NCI-H2227 treated with DMSO at 0.1 percent for 48 hours (cell line): ENCODE measurements at regions not wholly inside any gene's neighbourhood (a gene's known extent, or its start where the extent isn't known, plus 50 kb on each side); places are given as distances from the start of the nearest gene placed in this dataset.

Experiments used
- DNase-seq: peaks from one replicate; lab custom pipeline; 2025; lab: John Stamatoyannopoulos, UW

- DNase-seq, result no peak
Observed at GRCh38 chr10:58932577-58933314, 243.7 kb upstream of the PHYHIPL start.

DNA sequence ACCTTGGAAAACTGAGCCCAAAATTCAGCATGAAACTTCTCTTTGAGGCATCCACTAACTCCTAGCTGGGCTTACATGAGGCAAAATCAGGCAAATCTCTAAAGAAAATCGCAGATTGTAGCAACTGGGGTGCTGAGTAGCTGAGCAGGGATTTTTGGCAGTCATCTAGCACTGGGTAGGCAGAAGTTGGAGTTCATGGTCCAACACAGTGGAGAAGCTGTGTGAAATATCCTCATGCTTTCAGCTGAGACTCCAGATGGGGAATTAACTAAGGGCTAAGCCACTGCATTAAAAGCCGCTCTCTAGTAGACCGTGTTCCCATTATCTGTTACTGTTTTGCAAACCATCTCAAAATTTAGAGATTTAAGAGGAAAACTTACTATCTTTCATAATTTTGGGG is 240.1 kb upstream of the PHYHIPL start:
- no peak for DNase-seq

DNA sequence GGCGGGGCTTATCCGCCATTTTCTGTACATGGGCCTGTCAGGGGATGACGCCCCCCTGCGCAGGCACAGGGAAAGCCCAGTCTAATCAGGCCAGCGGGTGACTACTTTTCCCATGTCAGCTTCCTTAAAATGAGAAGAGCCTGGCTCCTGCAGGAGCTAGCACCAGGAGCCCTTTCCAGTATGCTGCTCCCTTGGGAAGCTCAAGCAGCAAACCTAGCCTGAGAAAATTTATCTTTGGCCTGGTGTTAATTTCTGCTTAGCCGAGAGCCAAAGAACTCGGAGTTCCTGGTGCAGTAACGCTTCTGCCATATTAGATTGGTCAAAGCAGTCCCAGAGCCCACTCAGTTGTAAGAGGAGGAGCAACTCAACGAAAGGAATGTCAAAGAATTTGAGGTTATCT is 239.0 kb upstream of the PHYHIPL start:
- DNase-seq, result no peak

GRCh38 chr10:58942724-58943123 is 233.7 kb upstream of the PHYHIPL start:
- no peak for DNase-seq

DNA sequence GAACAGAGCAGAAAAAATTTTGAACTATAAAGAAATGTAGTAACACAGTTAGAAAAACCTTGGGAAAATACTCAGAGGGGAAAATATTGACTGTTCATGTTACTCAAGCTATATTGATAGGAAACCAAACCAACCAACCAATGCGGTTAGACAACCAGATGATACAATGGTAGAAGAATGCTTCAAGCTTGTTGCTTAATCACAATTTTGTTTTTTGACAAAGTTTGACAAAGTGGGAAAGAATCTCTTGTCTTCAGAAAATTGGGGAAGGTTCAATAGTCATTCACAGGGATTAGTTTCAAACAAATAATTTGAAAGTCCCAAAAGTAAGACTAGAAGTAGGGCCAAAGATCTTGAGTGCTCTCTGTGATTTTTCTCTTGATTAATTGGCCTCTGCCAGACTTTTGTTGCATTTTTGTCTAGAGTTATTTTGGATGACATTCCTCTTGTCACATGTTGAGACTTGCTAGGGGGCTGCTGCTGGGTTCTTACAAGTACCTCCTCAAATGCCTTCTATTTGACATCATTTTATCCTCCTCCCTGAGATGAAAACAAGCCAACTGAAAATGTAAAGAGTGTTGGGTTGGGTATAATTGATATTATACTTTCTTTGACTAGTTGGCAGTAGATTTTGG is 233.1 kb upstream of the PHYHIPL start:
- no peak for DNase-seq

- no peak for DNase-seq
Observed at GRCh38 chr10:58943960-58944359, 232.5 kb upstream of the PHYHIPL start.

DNA sequence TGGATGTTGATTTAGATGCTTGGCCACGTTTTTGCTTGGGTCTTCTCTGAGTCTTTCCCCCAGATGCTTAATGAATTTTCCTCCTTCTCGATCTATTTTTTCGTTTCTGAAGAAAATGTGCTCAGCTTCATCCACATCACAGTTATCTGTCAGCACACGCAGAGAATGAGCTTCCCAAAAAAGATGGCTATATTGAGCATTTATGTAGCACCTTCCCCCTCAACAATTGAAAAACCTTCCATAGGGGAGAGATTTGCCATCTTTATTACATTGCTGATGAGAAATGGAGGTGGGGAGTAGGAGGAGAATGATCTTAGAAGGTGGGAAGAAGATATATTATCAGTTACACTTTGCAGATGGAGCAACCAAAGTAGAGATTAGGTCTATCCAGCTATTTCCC is 228.1 kb upstream of the PHYHIPL start:
- DNase-seq, result no peak

DNA sequence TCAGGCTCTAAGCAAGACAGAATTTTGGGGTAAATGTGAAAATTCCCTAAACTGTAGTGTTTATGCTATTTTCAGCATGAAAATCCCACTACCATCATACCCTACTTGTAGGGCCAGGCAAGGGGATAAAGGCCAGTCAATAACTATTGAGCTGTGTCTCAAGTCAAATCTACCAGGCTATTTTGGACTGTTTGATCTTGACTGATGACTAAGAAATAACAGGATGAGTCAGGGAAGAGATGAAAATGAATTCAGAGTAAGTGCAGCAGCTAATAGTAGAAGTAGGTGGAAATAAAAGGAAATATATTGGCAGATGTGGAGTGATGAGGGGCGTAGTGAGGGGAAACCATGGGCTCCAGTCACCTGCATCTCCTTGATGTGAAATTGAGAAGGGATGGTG is 225.8 kb upstream of the PHYHIPL start:
- no peak for DNase-seq

GRCh38 chr10:58951087-58951486 is 225.4 kb upstream of the PHYHIPL start:
- DNase-seq, result no peak

DNA sequence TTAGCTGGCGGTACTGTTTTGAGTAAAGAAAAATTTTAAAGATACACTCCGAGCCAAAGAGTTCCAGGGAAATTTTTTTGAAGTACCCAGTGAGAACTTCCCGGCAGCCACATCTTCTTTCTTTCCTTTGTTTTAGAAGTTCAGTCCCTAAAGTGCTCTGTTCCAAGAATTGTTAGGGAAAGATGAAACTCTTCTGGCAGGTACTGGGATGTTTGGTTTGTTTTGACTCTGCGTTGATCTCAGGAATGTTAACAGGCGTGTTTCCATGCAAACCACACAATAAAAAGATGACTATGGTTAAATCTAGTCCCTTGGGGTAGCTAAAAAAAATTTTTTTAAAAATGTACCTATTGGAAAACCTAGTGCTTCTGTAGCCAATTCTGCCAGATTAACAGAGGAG is 224.7 kb upstream of the PHYHIPL start:
- no peak for DNase-seq

DNA sequence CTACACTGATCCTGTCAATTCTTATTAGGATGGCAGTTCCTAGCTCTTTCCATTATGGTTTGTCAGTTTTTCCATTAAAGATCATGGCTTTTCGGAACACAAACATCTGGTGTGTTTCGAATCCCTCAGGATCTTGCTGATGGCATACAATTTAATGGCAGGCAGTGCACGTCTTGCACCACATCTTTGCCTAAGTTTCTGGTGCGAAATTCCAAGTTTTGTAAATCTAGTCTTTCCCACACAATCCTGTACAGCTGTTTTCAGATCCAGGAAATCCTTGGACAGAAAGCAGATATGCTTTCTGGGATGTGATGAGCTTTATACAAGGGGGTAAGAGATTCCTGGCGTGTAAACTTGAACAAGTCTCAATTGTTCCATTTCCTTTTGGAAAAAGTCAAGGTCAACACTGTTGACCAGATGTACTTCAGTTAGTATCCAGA is 224.3 kb upstream of the PHYHIPL start:
- DNase-seq, result no peak

DNA sequence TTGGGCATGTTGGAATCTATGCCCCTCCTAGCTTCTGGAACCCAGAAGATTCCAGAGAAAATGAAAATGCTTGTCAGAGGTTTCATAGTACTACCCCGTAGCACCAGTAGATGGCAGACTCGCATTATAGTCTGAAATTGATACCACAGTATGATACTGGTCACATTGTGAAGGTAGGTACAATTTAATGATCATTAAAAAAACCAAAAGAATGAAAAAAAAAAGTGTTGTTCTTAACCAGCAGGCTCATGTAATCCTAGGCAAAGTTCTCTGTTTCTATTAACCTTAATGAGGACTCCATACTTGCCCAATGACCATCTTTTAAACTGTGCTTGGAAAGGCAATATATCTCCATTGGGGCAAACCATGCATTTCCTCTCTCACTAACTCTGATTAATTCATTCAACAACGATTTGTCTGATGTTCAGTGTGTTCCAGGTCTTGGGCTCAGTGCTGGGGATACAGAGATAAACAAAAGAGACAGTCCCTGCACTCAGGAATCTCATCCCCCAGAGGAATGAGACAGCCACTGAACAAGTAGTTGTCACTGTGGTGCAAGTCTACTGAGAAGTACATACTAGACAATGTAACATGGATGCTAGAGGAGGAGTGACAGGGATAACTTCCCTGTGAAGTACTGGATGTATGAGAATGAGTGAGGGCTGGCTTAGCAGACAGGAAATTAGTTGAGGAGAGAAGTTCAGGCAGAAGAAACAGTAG is 223.5 kb upstream of the PHYHIPL start:
- DNase-seq, result peak; percentile 31

DNA sequence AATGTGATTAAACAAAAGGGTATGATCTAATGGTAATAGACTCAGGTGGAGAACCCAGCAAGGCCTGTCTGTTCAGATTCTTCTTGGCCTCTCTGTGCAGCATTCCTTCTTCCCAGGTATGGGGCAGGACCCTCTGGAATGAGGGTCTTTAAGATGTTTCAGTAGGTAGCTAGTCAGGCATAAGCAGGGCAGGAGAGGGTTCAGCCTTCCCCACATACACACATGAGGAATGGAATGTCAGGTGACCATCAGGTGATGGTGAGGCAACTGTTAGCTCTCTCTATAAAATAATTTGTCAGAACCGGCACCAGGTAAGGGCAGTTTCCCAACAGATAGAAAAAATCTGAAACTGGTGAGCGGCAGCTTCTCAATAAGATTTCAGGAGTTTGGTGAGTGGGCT is 222.3 kb upstream of the PHYHIPL start:
- no peak for DNase-seq

GRCh38 chr10:58955615-58956014 is 220.8 kb upstream of the PHYHIPL start:
- DNase-seq, result peak; percentile 18

- DNase-seq, result no peak
Observed at GRCh38 chr10:58956926-58957325, 219.5 kb upstream of the PHYHIPL start.

GRCh38 chr10:58957517-58957916 is 218.9 kb upstream of the PHYHIPL start:
- DNase-seq, result no peak

DNA sequence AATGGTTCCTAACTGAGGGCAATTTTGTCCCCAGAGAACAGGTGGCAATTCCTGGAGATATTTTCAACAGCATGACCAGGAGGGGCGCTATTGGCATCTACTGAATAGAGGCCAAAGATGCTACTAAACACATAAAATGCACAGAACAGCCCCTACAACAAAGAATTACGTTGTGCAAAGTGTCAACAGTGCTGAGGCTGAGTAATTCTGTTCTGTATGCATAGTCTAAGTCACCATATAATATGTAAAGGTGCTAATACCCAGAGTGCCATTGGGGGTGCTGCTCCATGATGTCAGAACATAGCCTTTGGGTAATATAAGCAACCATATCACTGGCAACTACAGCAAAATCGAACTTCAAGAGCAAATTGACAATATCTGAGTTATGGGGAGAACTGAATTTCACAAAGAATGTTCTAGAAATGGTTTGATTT is 213.3 kb upstream of the PHYHIPL start:
- DNase-seq, result no peak

- no peak for DNase-seq
Observed at GRCh38 chr10:58963723-58964124, 212.7 kb upstream of the PHYHIPL start.

DNA sequence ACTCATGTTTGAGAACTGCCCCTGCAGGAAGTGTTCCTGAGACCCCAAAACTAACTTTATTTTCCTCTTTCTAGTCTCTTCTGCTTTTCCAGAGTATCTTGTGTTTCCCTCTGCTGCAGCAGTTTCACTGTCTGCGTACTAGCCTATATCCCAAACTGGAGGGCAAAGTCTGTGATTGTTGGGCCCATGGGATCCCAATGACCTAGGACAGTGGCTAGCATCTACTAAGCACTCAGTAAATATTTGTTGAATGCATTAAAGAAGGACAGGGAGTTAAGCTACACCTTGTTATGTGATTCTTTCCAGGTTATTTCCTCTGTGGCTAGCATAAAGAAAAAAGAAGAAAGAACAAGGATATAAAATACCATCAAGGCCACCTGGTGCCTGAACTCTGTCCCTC is 210.6 kb upstream of the PHYHIPL start:
- DNase-seq, result no peak

DNA sequence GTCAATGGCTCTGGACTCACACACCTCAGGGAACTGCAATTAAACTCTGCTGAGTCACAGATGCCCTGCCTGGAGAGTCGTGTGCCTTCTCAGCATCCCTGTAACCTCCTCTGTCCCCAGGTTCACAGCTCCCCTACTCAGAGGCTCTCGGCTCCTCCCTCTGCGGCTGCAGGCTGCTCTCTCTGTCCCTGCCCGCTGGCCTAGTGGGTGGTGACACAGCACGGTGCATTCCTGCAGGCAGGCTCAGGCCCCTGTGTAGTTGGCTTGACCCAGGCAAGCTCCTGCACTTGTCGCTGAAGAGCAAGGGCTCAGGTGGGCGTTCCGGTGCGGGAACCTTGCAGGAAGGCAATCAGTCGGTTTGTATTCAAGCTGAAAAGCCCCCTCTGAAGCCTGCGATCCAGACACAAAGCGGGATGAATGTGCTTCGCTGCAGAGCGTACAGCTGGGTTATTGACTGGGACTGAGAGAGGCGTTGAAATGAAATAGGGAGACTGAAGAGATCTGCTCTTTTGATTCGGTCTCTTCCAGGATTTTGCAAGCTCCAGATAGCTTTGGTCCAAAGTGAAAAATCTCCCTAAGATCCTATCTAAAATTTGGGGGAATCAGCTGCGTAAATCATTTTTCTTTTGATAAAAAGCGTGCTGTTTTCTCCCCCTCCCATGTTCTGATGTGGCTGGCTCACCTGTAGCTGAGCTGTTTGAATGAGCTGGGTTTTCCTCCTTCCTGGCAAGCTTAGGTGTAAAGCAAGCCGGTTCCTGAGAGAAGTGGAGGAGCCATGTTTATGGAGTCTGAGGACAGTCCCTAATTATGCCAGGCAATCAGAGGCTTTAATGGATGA is 208.7 kb upstream of the PHYHIPL start:
- peak; percentile 91 for DNase-seq

- DNase-seq, result no peak
Observed at GRCh38 chr10:58968389-58968755, 208.1 kb upstream of the PHYHIPL start.

DNA sequence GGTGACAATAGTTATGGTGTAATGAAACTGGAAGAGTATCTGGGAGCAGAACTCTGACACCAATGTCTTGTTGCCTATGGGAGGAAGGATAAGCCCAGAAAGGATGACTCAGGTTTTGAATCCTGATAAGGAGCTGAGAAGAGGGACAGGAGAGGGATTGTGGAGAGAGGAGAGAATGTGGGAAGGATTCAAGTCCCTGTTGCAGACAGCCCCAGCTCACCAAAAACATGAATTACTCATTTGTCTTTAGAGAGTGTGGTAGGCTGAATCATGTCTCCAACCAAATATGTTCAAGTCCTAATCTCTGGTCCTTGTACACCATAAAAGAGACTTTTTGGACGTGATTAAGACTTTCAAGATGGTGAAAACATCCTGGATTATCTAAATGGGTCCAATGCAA is 206.9 kb upstream of the PHYHIPL start:
- no peak for DNase-seq
